CD14-positive monocyte (primary cell): ENCODE measurements at regions not wholly inside any gene's neighbourhood (a gene's known extent, or its start where the extent isn't known, plus 50 kb on each side); places are given as distances from the start of the nearest gene placed in this dataset.
A peak's percentile ranks its signal among the peaks of the same experiment; 100 is the strongest.

Experiments
- DNase-seq, 3 donors: peaks; one replicate each; pipeline ENCODE4 v3.0.0-alpha.2; 2011 to 2022
- H2AFZ ChIP-seq: 2 replicates; pipeline ENCODE4 v1.6.0; 2012; ENCODE audit warnings: mild to moderate bottlenecking, low read depth, low read length, inconsistent platforms; ENCODE audit not compliant: insufficient read depth, poor library complexity, severe bottlenecking
- H3K27ac ChIP-seq, 2 donors: 1 replicate in 1 of 2; 2 replicates in 1 of 2; pipeline ENCODE4 v1.5.1; 2012 to 2013; ENCODE audit warnings: low read length in 2 of 2, control low read depth in 1 of 2, inconsistent platforms in 1 of 2, low read depth in 1 of 2, mild to moderate bottlenecking in 1 of 2
- H3K27me3 ChIP-seq, 2 donors: one replicate each; pipeline versions ENCODE4 v1.6.0 to v1.6.1; 2011 to 2013; ENCODE audit warnings: low read length in 2 of 2; ENCODE audit not compliant: control insufficient read depth in 2 of 2, insufficient read depth in 2 of 2
- H3K36me3 ChIP-seq, 2 donors: replicated peaks in 1 of 2; 1 replicate in 1 of 2; 2 replicates in 1 of 2; pipeline versions ENCODE4 v1.5.1 to v1.6.1; 2012 to 2013; ENCODE audit warnings: low read length in 2 of 2, control low read depth in 1 of 2, inconsistent platforms in 1 of 2, mild to moderate bottlenecking in 1 of 2; ENCODE audit not compliant: insufficient read depth in 2 of 2, control insufficient read depth in 1 of 2
- H3K4me1 ChIP-seq, 2 donors: 1 replicate in 1 of 2; 2 replicates in 1 of 2; pipeline versions ENCODE4 v1.5.1 to v1.6.1; 2012 to 2013; ENCODE audit warnings: low read length in 2 of 2, control low read depth in 1 of 2, inconsistent platforms in 1 of 2, mild to moderate bottlenecking in 1 of 2, moderate library complexity in 1 of 2; ENCODE audit not compliant: insufficient read depth in 2 of 2, control insufficient read depth in 1 of 2
- H3K4me2 ChIP-seq: replicated peaks from 2 replicates; pipeline ENCODE3; 2012; ENCODE audit warnings: low read length, moderate library complexity, mild to moderate bottlenecking; ENCODE audit not compliant: poor library complexity, severe bottlenecking; ENCODE audit errors: extremely low read depth
- H3K4me3 ChIP-seq, 3 experiments: fragments of 200-600 bp in 1 of 3; sonication (generic) in 1 of 3; replicated peaks in 1 of 3; 1 replicate in 2 of 3; 2 replicates in 1 of 3; pipeline ENCODE4 v1.5.1; 2011 to 2013; ENCODE audit warnings: low read length in 3 of 3, mild to moderate bottlenecking in 3 of 3, control low read depth in 2 of 3, low read depth in 2 of 3, inconsistent platforms in 1 of 3, moderate library complexity in 1 of 3
- H3K79me2 ChIP-seq: 2 replicates; pipeline ENCODE4 v1.6.0; 2012; ENCODE audit warnings: mild to moderate bottlenecking, control low read depth, inconsistent platforms, low read length, moderate library complexity; ENCODE audit not compliant: insufficient read depth
- H3K9ac ChIP-seq: 2 replicates; pipeline ENCODE4 v1.6.0; 2017; ENCODE audit warnings: low read length, mild to moderate bottlenecking; ENCODE audit not compliant: insufficient read depth, poor library complexity, severe bottlenecking
- H3K9me3 ChIP-seq, 2 donors: replicated peaks in 1 of 2; 1 replicate in 1 of 2; 2 replicates in 1 of 2; pipeline versions ENCODE4 v1.5.1 to v1.6.1; 2012 to 2013; ENCODE audit warnings: low read length in 2 of 2, control low read depth in 1 of 2; ENCODE audit not compliant: control insufficient read depth in 1 of 2, insufficient read depth in 1 of 2
- H4K20me1 ChIP-seq: 2 replicates; pipeline ENCODE4 v1.6.0; 2012; ENCODE audit warnings: mild to moderate bottlenecking, low read length, control low read depth, moderate library complexity; ENCODE audit not compliant: insufficient read depth
- H3K27ac Mint-ChIP-seq, 7 donors: one replicate each; pipeline ENCODE4 v1.8.0; 2020; ENCODE audit warnings: mild to moderate bottlenecking in 7 of 7, mixed read lengths in 7 of 7, moderate library complexity in 6 of 7, inconsistent platforms in 2 of 7
- H3K27me3 Mint-ChIP-seq, 3 donors: one replicate each; pipeline ENCODE4 v1.8.0; 2021 to 2022; ENCODE audit warnings: low read depth in 3 of 3, mild to moderate bottlenecking in 3 of 3, mixed read lengths in 3 of 3, moderate library complexity in 3 of 3, inconsistent platforms in 1 of 3
- H3K36me3 Mint-ChIP-seq, 2 donors: one replicate each; pipeline ENCODE4 v1.8.0; 2020; ENCODE audit warnings: mixed read lengths in 2 of 2, inconsistent platforms in 1 of 2, mild to moderate bottlenecking in 1 of 2
- H3K4me1 Mint-ChIP-seq: one replicate; pipeline ENCODE4 v1.8.0; 2020; ENCODE audit warnings: mild to moderate bottlenecking, mixed read lengths
- H3K4me3 Mint-ChIP-seq, 2 donors: one replicate each; pipeline ENCODE4 v1.8.0; 2020; ENCODE audit warnings: mild to moderate bottlenecking in 2 of 2, mixed read lengths in 2 of 2, moderate library complexity in 1 of 2
- H3K9me3 Mint-ChIP-seq, 7 donors: one replicate each; pipeline ENCODE4 v1.8.0; 2020 to 2022; ENCODE audit warnings: mixed read lengths in 7 of 7, mild to moderate bottlenecking in 6 of 7, moderate library complexity in 6 of 7, inconsistent platforms in 2 of 7
- WGBS: methylation state at CpG from one replicate; pipeline ENCODE4 v1.1.5; 2013; ENCODE audit warnings: missing lambda C conversion rate; ENCODE audit not compliant: insufficient coverage; 5-methylcytosine and 5-hydroxymethylcytosine counted together
- intact Hi-C, 2 donors: fragments of 100-400 bp; cut with micrococcal nuclease; formaldehyde crosslinking; loops; one replicate each; pipeline versions ENCODE4 v1.15.0 to v1.15.1; 2023
- TF ChIP-seq, protein P1 (sequence below): fragments of 200-600 bp; IDR thresholded peaks from one replicate; pipeline ENCODE4 v1.8.0; 2022; ENCODE audit warnings: antibody characterized with exemption, mild to moderate bottlenecking

GRCh38 chr10:3893901-3894563, 109.0 kb upstream of the KLF6 start:
- Histone ChIP-seq H3K79me2 (no peaks in the 10 kb centered on the region), H3K9ac (no peak overlapping the region), H3K27ac (peak overlapping the region in 1 of 2 donors; percentile 24), H3K4me1 (peaks cover 32% of the 10 kb centered on the region in 2 donors), H3K27me3 (no peaks in the 10 kb centered on the region), H3K4me3 (no peak overlapping the region), H3K4me2 (no peak overlapping the region), H4K20me1 (no peaks in the 10 kb centered on the region), H3K9me3 (no peaks in the 10 kb centered on the region), H2AFZ (peak overlapping the region; percentile 6), H3K36me3 (no peaks in the 10 kb centered on the region)
- no peak overlapping the region for H3K4me3 Mint-ChIP-seq
- no peaks in the 10 kb centered on the region for H3K36me3 Mint-ChIP-seq
- intact Hi-C loops: loop anchor here in 1 of 2 donors (10.0 kb wide), 1 partner anchor 161 kb away; no protein-coding TSS in a partner anchor
- WGBS: 0% methylated on average over 1 of the region's 10 CpGs
- peaks cover 36% of the 10 kb centered on the region for H3K4me1 Mint-ChIP-seq
- DNase-seq: peak in 2 of 3 donors; percentile 50 to 58
- peak overlapping the region in 6 of 7 donors; percentile 49 to 85 (median 78) for H3K27ac Mint-ChIP-seq
- TF ChIP-seq, protein P1, sequence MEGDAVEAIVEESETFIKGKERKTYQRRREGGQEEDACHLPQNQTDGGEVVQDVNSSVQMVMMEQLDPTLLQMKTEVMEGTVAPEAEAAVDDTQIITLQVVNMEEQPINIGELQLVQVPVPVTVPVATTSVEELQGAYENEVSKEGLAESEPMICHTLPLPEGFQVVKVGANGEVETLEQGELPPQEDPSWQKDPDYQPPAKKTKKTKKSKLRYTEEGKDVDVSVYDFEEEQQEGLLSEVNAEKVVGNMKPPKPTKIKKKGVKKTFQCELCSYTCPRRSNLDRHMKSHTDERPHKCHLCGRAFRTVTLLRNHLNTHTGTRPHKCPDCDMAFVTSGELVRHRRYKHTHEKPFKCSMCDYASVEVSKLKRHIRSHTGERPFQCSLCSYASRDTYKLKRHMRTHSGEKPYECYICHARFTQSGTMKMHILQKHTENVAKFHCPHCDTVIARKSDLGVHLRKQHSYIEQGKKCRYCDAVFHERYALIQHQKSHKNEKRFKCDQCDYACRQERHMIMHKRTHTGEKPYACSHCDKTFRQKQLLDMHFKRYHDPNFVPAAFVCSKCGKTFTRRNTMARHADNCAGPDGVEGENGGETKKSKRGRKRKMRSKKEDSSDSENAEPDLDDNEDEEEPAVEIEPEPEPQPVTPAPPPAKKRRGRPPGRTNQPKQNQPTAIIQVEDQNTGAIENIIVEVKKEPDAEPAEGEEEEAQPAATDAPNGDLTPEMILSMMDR: no peak
- H3K9me3 Mint-ChIP-seq: no peaks in the 10 kb centered on the region
- peaks cover 0 to 2% (median 1%) of the 10 kb centered on the region in 3 donors for H3K27me3 Mint-ChIP-seq

GRCh38 chr10:3892440-3893425, 107.7 kb upstream of the KLF6 start:
- H3K27me3 ChIP-seq: no peaks in the 10 kb centered on the region
- intact Hi-C loops: loop anchor here in 1 of 2 donors (10.0 kb wide), 1 partner anchor 162 kb away; no protein-coding TSS in a partner anchor
- DNase-seq: peak in 1 of 3 donors; percentile 46
- TF ChIP-seq, protein P1: no peak
- H3K4me3 ChIP-seq: no peak overlapping the region
- H3K27me3 Mint-ChIP-seq: peaks cover 0 to 2% (median 1%) of the 10 kb centered on the region in 3 donors
- no peaks in the 10 kb centered on the region for H3K36me3 ChIP-seq
- WGBS: 10% methylated on average over 2 of the region's 9 CpGs
- H3K27ac Mint-ChIP-seq: peak overlapping the region in 4 of 7 donors; percentile 38 to 89 (median 58)
- peaks cover 39% of the 10 kb centered on the region for H3K4me1 Mint-ChIP-seq
- H3K9me3 ChIP-seq: no peaks in the 10 kb centered on the region
- H3K9me3 Mint-ChIP-seq: no peaks in the 10 kb centered on the region
- H3K4me1 ChIP-seq: peaks cover 38% of the 10 kb centered on the region in 2 donors
- peak overlapping the region in 1 of 2 donors; percentile 27 for H3K4me3 Mint-ChIP-seq
- no peaks in the 10 kb centered on the region for H4K20me1 ChIP-seq
- H3K9ac ChIP-seq: no peak overlapping the region
- H3K4me2 ChIP-seq: no peak overlapping the region
- no peak overlapping the region for H2AFZ ChIP-seq
- H3K79me2 ChIP-seq: no peaks in the 10 kb centered on the region
- peak overlapping the region in 1 of 2 donors; percentile 38 for H3K27ac ChIP-seq
- H3K36me3 Mint-ChIP-seq: no peaks in the 10 kb centered on the region
